Endothelial cell of umbilical vein (primary cell): ENCODE measurements at regions not wholly inside any gene's neighbourhood (a gene's known extent, or its start where the extent isn't known, plus 50 kb on each side); places are given as distances from the start of the nearest gene placed in this dataset.

Source experiments
- BruUV-seq: library from RNA; stranded (reverse); fragments of 400-500 nt; replicated peaks from 2 replicates; lab custom pipeline; 2021; lab: Mats Ljungman, UMichigan
- CTCF ChIA-PET: fragments of 300-600, 350-600 bp; sonication (Branson Sonifier 250); formaldehyde crosslinking; loops from one replicate; lab custom pipeline; 2021; ENCODE audit warnings: antibody characterized with exemption, inconsistent platforms; lab: Charles Lee
- POLR2A ChIA-PET: fragments of 300-600, 350-600 bp; sonication (Branson Sonifier 250); formaldehyde crosslinking; loops from one replicate; lab custom pipeline; 2021; ENCODE audit warnings: antibody characterized with exemption, inconsistent platforms; lab: Charles Lee
- DNase-seq: peaks from one replicate; pipeline ENCODE4 v3.0.0-alpha.2; 2011; ENCODE audit warnings: low read depth, low spot score
- FAIRE-seq: peaks from 2 replicates; lab custom pipeline; 2011; peaks lifted over from hg19 to GRCh38; lab: Jason Lieb, UNC
- H2AFZ ChIP-seq: 2 replicates; pipeline ENCODE4 v1.6.0; 2012; ENCODE audit warnings: low read depth, low read length, control low read depth, inconsistent platforms
- H3K27ac ChIP-seq: 2 replicates; pipeline ENCODE4 v1.5.1; 2011; ENCODE audit warnings: low read depth, mild to moderate bottlenecking, control low read depth, low read length, moderate library complexity; ENCODE audit not compliant: insufficient read depth
- H3K27me3 ChIP-seq, 2 experiments: 2 replicates each; pipeline versions ENCODE4 v1.6.0 to v1.6.1; 2011; ENCODE audit warnings: low read length in 2 of 2, mixed read lengths in 1 of 2; ENCODE audit not compliant: control insufficient read depth in 2 of 2, insufficient read depth in 2 of 2
- H3K36me3 ChIP-seq, 2 experiments: 2 replicates in 1 of 2; 3 replicates in 1 of 2; pipeline ENCODE4 v1.5.1; 2011; ENCODE audit warnings: low read length in 2 of 2, mild to moderate bottlenecking in 1 of 2, moderate library complexity in 1 of 2; ENCODE audit not compliant: control insufficient read depth in 2 of 2, insufficient read depth in 2 of 2; ENCODE audit errors: extremely low read depth in 1 of 2
- H3K4me1 ChIP-seq: 3 replicates; pipeline ENCODE4 v1.5.1; 2011; ENCODE audit warnings: mild to moderate bottlenecking, low read length; ENCODE audit not compliant: control insufficient read depth, insufficient read depth; ENCODE audit errors: extremely low read depth
- H3K4me2 ChIP-seq: 2 replicates; pipeline ENCODE4 v1.6.1; 2011; ENCODE audit warnings: low read length, control low read depth, mixed read lengths; ENCODE audit not compliant: insufficient read depth
- H3K4me3 ChIP-seq, 3 experiments: fragments of 200-600 bp in 1 of 3; sonication (generic), shearing (Covaris generic) in 1 of 3; replicated peaks in 1 of 3; 2 replicates each; pipeline ENCODE4 v1.5.1; 2011 to 2016; ENCODE audit warnings: control low read depth in 3 of 3, low read length in 3 of 3, mild to moderate bottlenecking in 2 of 3, inconsistent platforms in 1 of 3, low read depth in 1 of 3, moderate library complexity in 1 of 3; ENCODE audit not compliant: insufficient read depth in 1 of 3
- H3K79me2 ChIP-seq: 2 replicates; pipeline ENCODE4 v1.6.0; 2012; ENCODE audit warnings: low read length, inconsistent platforms; ENCODE audit not compliant: control insufficient read depth, insufficient read depth
- H3K9ac ChIP-seq: replicated peaks from 2 replicates; pipeline ENCODE3; 2011; ENCODE audit warnings: low read length, control low read depth; ENCODE audit not compliant: insufficient read depth; ENCODE audit errors: extremely low read depth
- H3K9me1 ChIP-seq: replicated peaks from 3 replicates; pipeline ENCODE4 v1.6.0; 2011; ENCODE audit warnings: mild to moderate bottlenecking, low read length; ENCODE audit not compliant: control insufficient read depth, insufficient read depth; ENCODE audit errors: extremely low read depth
- H3K9me3 ChIP-seq: replicated peaks from 2 replicates; pipeline ENCODE4 v1.5.1; 2012; ENCODE audit warnings: low read length, inconsistent platforms; ENCODE audit not compliant: control insufficient read depth, insufficient read depth
- H4K20me1 ChIP-seq: replicated peaks from 2 replicates; pipeline ENCODE3; 2011; ENCODE audit warnings: mild to moderate bottlenecking, low read length; ENCODE audit not compliant: control insufficient read depth, insufficient read depth; ENCODE audit errors: extremely low read depth
- EZH2 ChIP-seq: IDR thresholded peaks from 2 replicates; pipeline ENCODE4 v1.6.1; 2012; ENCODE audit warnings: borderline replicate concordance, low read depth, mild to moderate bottlenecking, moderate library complexity, low read length, inconsistent platforms; ENCODE audit not compliant: severe bottlenecking
- FOS ChIP-seq: IDR thresholded peaks from 2 replicates; pipeline ENCODE4 v1.6.1; 2011; ENCODE audit warnings: mild to moderate bottlenecking, low read length, moderate library complexity, borderline replicate concordance; ENCODE audit not compliant: insufficient read depth
- GATA2 ChIP-seq: IDR thresholded peaks from 2 replicates; pipeline ENCODE4 v1.7.0; 2011; ENCODE audit warnings: low read depth, mild to moderate bottlenecking, moderate library complexity, mixed read lengths, low read length; ENCODE audit not compliant: insufficient read length, insufficient read depth
- JUN ChIP-seq: IDR thresholded peaks from 2 replicates; pipeline ENCODE4 v1.6.1; 2011; ENCODE audit warnings: borderline replicate concordance, low read depth; ENCODE audit not compliant: insufficient read length, insufficient read depth
- MYC ChIP-seq: IDR thresholded peaks from one replicate; pipeline ENCODE4 v1.6.1; 2011; ENCODE audit warnings: mild to moderate bottlenecking, low read depth, low read length
- POLR2A ChIP-seq: IDR thresholded peaks from 2 replicates; pipeline ENCODE4 v1.6.1; 2012; ENCODE audit warnings: low read depth, mild to moderate bottlenecking, control low read depth, low read length
- POLR2AphosphoS5 ChIP-seq: IDR thresholded peaks from 2 replicates; pipeline ENCODE4 v1.6.1; 2012; ENCODE audit warnings: low read depth, mild to moderate bottlenecking, control low read depth, low read length, moderate library complexity; ENCODE audit not compliant: insufficient read depth
- dilution Hi-C: fragments of 300-500 bp; cut with MboI; formaldehyde crosslinking; loops from one replicate; pipeline ENCODE4 v1.15.0; 2019; ENCODE audit warnings: low sequenced_read_pairs; ENCODE audit not compliant: extremely low pct_ligation_motif_present
- intact Hi-C: fragments of 100-400 bp; cut with micrococcal nuclease; formaldehyde crosslinking; loops from one replicate; pipeline ENCODE4 v1.10.0; 2022
- TF ChIP-seq, protein P1 (sequence below), 2 donors: IDR thresholded peaks; 1 replicate in 1 of 2; 2 replicates in 1 of 2; pipeline ENCODE4 v1.5.1; 2011; ENCODE audit warnings: low read length in 2 of 2, mild to moderate bottlenecking in 2 of 2, moderate library complexity in 2 of 2, control low read depth in 1 of 2, inconsistent platforms in 1 of 2, low read depth in 1 of 2; ENCODE audit not compliant: insufficient read depth in 1 of 2; ENCODE audit errors: extremely low read depth in 1 of 2
- TF ChIP-seq, protein P2 (sequence below): IDR thresholded peaks from 2 replicates; pipeline ENCODE4 v1.6.1; 2011; ENCODE audit not compliant: insufficient read depth, insufficient read length

DNA sequence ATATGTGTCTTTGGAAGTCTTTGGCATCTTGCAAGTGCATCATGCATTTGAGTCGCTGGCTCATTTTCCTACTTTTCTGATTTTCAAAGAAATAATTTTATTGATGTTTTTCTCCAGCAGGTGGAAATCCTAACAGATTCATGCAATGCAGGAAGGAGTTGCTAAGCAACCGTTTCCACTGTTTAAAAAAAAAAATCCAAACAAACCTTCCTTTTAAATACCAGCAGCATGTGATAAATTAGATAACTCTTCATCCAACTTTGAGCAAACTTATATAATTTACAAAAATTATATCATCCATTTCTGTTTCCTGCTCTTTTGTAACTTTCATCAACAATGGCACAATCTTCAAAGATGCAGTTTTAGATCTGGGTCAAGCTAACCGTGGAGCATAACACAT is 364.1 kb downstream of the MFSD1 start:
- BruUV-seq, result no TSS peak
- ChIA-PET POLR2A (no interaction called here), CTCF (interaction anchor here (0.8 to 1.9 kb wide), 5 partner anchors 24 to 248 kb away, joined by 3 to 8 read pairs (median 5); no protein-coding TSS in a partner anchor)
- Histone ChIP-seq H3K79me2 (no peaks in the 10 kb centered on the region), H3K36me3 (no peaks in the 10 kb centered on the region), H3K27me3 (no peaks in the 10 kb centered on the region), H2AFZ (peak overlapping the region; percentile 39), H3K27ac (peak overlapping the region; percentile 35), H3K4me1 (peaks cover 28% of the 10 kb centered on the region), H4K20me1 (no peaks in the 10 kb centered on the region), H3K9ac (peak overlapping the region; percentile 28), H3K4me3 (no peak overlapping the region), H3K9me3 (no peaks in the 10 kb centered on the region), H3K9me1 (no peaks in the 10 kb centered on the region), H3K4me2 (no peak overlapping the region)
- dilution Hi-C loops, result no loop called here
- DNase-seq (peak; percentile 89), FAIRE-seq (peak; percentile 8)
- intact Hi-C loops, result loop anchor here (1.0 to 5.0 kb wide), 2 partner anchors 25 to 546 kb away; no protein-coding TSS in a partner anchor
- TF ChIP-seq JUN (peak; percentile 41), EZH2 (no peak)

DNA sequence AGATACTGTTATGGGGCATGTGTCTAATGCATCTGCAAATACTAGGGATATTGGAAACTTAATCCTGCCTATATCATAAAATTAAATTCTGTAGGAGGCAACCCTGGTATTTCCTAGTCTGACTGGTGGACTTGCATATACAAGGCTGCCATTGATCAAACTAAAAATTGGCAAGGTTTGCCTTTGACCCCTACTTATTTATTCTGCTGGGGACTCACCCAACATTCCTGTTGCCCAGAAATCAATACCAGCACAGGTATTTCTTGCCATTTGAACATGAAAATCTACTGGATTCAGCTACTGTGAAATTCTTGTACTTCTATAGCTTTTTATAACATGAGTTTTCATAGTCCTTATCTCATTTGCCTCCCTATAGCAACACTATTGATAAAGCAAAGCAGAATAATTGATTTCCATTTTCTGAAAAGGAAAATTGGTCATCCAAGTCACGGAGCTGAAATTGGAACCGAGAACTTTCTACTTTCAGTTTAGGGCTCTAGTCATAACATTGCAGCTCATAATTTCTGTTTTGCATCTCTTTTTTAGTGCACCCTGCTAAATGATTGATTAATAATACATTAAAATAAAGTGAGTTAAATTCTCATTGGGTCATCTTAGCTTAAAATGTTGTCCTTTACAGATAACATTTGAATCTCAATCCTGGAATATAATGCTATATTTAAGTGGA is 365.2 kb downstream of the MFSD1 start:
- DNase-seq (no peak), FAIRE-seq (no peak)
- BruUV-seq, result no TSS peak
- Histone ChIP-seq H3K4me3 (no peak overlapping the region), H3K4me1 (peaks cover 32% of the 10 kb centered on the region), H3K27me3 (no peaks in the 10 kb centered on the region), H3K9me1 (no peaks in the 10 kb centered on the region), H3K9ac (no peak overlapping the region), H3K79me2 (no peaks in the 10 kb centered on the region), H3K4me2 (no peak overlapping the region), H2AFZ (no peak overlapping the region), H3K9me3 (no peaks in the 10 kb centered on the region), H3K27ac (no peak overlapping the region), H3K36me3 (no peaks in the 10 kb centered on the region), H4K20me1 (no peaks in the 10 kb centered on the region)
- intact Hi-C loops (loop anchor here (1.0 to 5.0 kb wide), 2 partner anchors 24 to 545 kb away; no protein-coding TSS in a partner anchor), dilution Hi-C loops (no loop called here)
- POLR2A ChIA-PET, result interaction anchor here (0.6 kb wide), 1 partner anchor 522 kb away, joined by 7 read pairs; no protein-coding TSS in a partner anchor
- TF ChIP-seq POLR2A, result no peak
- no peak for TF ChIP-seq GATA2
- TF ChIP-seq MYC, result no peak
- TF ChIP-seq, protein P1, sequence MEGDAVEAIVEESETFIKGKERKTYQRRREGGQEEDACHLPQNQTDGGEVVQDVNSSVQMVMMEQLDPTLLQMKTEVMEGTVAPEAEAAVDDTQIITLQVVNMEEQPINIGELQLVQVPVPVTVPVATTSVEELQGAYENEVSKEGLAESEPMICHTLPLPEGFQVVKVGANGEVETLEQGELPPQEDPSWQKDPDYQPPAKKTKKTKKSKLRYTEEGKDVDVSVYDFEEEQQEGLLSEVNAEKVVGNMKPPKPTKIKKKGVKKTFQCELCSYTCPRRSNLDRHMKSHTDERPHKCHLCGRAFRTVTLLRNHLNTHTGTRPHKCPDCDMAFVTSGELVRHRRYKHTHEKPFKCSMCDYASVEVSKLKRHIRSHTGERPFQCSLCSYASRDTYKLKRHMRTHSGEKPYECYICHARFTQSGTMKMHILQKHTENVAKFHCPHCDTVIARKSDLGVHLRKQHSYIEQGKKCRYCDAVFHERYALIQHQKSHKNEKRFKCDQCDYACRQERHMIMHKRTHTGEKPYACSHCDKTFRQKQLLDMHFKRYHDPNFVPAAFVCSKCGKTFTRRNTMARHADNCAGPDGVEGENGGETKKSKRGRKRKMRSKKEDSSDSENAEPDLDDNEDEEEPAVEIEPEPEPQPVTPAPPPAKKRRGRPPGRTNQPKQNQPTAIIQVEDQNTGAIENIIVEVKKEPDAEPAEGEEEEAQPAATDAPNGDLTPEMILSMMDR (IDR thresholded peaks at IDR 0.05; ENCODE audit: extremely low read depth in 1 of 2, insufficient read depth in 1 of 2, low read depth in 1 of 2, low read length in 2 of 2), result no peak
- no peak for TF ChIP-seq FOS
- TF ChIP-seq, protein P2, sequence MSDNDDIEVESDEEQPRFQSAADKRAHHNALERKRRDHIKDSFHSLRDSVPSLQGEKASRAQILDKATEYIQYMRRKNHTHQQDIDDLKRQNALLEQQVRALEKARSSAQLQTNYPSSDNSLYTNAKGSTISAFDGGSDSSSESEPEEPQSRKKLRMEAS, result no peak
- no peak for TF ChIP-seq JUN
- TF ChIP-seq EZH2, result no peak
- TF ChIP-seq POLR2AphosphoS5, result no peak
- CTCF ChIA-PET, result interaction anchor here (0.8 to 1.7 kb wide), 5 partner anchors 9 to 85 kb away, joined by 3 to 8 read pairs (median 3); no protein-coding TSS in a partner anchor
